ENCODE measurements at regions not wholly inside any gene's neighbourhood (a gene's known extent, or its start where the extent isn't known, plus 50 kb on each side); places are given as distances from the start of the nearest gene placed in this dataset.

DNA sequence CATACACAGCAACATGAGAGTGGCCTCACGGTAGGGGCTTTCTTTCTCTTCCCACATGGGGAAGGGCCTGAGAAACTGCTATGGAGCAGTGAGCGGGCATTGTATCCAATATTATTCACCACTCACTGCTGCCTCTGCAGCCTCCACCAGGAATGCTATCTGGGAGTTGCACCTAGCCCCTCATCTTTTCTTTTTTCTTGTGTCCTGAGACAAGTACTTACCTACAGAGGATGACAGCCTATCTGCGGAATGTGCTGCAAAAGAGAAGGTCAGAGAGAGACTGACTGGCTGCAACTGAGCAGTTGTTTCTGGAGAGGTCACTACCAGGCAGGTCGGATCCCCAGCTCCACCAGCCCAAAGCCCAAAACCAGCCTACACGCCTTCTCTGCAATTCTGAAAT lies 52.1 kb upstream of the HTATIP2 start:
- no peaks in the 10 kb centered on the region for H3K4me1 Mint-ChIP-seq
- H3K27ac Mint-ChIP-seq, result peak overlapping the region; percentile 4
- H3K36me3 Mint-ChIP-seq, result no peaks in the 10 kb centered on the region
- H3K4me3 Mint-ChIP-seq, result no peak overlapping the region
- H3K9me3 Mint-ChIP-seq, result no peaks in the 10 kb centered on the region
- peaks cover 5% of the 10 kb centered on the region for H3K27me3 Mint-ChIP-seq

DNA sequence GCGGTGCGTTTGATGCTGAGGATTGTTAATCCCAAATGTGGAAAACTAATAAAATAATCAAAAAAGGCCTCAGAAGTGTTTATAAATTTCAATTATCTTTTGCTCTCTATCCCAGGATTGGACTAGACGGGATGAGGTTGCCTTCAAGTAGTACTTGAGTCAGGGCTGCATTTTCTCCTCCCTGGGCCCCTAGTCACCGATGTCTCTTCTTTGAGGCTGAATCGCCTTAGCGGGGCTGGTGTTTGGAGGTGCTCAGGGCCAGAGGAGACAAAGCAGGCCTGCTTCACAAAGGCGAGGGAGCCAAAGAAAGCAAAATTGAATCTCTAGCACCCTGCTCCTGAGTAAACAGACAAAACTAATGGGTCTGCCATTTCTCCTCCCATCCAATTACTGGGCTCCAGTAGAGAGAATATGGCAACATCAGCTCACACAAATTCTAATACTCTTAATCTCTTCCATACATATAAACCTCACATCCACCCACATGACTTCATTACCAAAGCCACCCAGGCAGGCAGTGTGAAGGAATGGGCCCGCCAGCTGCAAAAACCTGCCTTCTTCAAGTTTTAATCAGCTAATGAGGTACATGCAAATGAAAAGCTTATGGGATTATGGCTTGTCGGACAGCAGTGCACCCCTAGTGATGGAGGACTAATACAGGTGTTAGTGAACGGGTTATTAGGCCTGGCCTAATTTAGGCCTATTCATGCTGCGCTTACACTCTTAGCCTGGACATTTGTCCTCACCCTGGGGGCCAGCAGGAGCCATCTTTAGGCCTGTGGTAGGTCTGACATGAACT lies 52.7 kb upstream of the HTATIP2 start:
- Mint-ChIP-seq H3K9me3 (no peaks in the 10 kb centered on the region), H3K27me3 (peaks cover 6% of the 10 kb centered on the region), H3K4me3 (no peak overlapping the region), H3K36me3 (no peaks in the 10 kb centered on the region), H3K4me1 (no peaks in the 10 kb centered on the region), H3K27ac (no peak overlapping the region)

GRCh38 chr11:20310137-20310536 lies 53.4 kb upstream of the HTATIP2 start:
- no peaks in the 10 kb centered on the region for H3K9me3 Mint-ChIP-seq

GRCh38 chr11:20309231-20310025 lies 54.1 kb upstream of the HTATIP2 start:
- peaks cover 9% of the 10 kb centered on the region for H3K27me3 Mint-ChIP-seq
- no peaks in the 10 kb centered on the region for H3K9me3 Mint-ChIP-seq
- H3K36me3 Mint-ChIP-seq, result no peaks in the 10 kb centered on the region
- H3K27ac Mint-ChIP-seq, result no peak overlapping the region
- no peak overlapping the region for H3K4me3 Mint-ChIP-seq
- no peaks in the 10 kb centered on the region for H3K4me1 Mint-ChIP-seq

More at GRCh38 chr11:20310137-20310536, 53.4 kb upstream of the HTATIP2 start:
- no peak overlapping the region for H3K27ac Mint-ChIP-seq
- no peak overlapping the region for H3K4me3 Mint-ChIP-seq
- H3K36me3 Mint-ChIP-seq, result no peaks in the 10 kb centered on the region
- peaks cover 9% of the 10 kb centered on the region for H3K27me3 Mint-ChIP-seq
- no peaks in the 10 kb centered on the region for H3K4me1 Mint-ChIP-seq

GRCh38 chr11:20308601-20309000 lies 54.9 kb upstream of the HTATIP2 start:
- peaks cover 10% of the 10 kb centered on the region for H3K27me3 Mint-ChIP-seq
- no peaks in the 10 kb centered on the region for H3K36me3 Mint-ChIP-seq
- H3K4me3 Mint-ChIP-seq, result no peak overlapping the region
- H3K27ac Mint-ChIP-seq, result no peak overlapping the region
- no peaks in the 10 kb centered on the region for H3K9me3 Mint-ChIP-seq
- H3K4me1 Mint-ChIP-seq, result no peaks in the 10 kb centered on the region

DNA sequence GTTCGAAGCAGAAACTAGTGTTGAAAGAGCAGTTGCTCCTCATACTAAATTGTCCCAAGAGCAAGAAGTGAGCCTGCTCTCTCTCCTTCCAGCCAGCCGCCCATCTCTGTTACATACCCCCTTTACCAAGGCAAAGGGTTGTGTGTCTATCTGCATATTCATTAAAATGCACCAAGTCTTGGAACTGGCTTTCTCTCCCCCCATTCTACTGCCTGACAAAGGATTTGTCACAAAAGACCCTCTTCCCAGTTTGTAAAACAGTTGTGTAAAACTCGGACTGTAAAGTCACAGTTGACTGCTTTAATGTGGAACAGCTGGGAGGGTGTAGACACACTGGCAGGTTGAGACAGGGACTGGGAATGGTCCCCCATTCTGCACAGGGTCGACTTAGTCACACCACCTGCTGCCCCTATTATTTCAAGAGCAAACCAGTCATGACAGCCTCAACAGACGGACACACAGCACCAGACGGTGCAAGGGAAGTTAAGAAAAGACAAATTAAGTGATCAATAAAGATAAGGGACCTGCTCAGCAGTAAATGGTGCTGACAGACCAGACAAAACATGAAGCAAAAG lies 60.0 kb upstream of the HTATIP2 start:
- Mint-ChIP-seq H3K4me1 (no peaks in the 10 kb centered on the region), H3K4me3 (no peak overlapping the region), H3K36me3 (no peaks in the 10 kb centered on the region), H3K27me3 (peaks cover 22% of the 10 kb centered on the region), H3K9me3 (no peaks in the 10 kb centered on the region), H3K27ac (no peak overlapping the region)

- no peak overlapping the region for H3K27ac Mint-ChIP-seq
- no peaks in the 10 kb centered on the region for H3K36me3 Mint-ChIP-seq
- H3K4me1 Mint-ChIP-seq, result no peaks in the 10 kb centered on the region
- H3K4me3 Mint-ChIP-seq, result no peak overlapping the region
- H3K9me3 Mint-ChIP-seq, result no peaks in the 10 kb centered on the region
- peaks cover 11% of the 10 kb centered on the region for H3K27me3 Mint-ChIP-seq
These were observed 69.5 kb upstream of the HTATIP2 start for GRCh38 chr11:20293992-20294391.

DNA sequence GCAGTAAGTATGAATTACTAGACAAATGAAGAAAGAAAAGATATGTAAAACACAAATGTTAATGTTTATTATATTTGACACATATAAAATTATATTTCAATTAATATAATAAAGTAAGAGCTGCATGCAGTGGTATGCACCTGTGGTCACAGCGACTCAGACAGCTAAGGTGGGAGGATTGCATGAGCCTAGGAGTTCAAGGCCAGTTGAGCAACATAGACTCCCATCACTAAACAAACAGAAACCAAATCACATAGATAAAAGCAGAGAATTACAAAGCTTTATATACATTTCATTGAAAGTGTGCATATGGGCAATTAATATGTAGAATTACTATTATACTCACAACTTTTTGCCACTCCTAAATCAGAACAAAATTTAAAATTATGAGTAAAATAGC lies 70.0 kb upstream of the HTATIP2 start:
- Mint-ChIP-seq H3K4me3 (no peak overlapping the region), H3K27ac (no peak overlapping the region), H3K4me1 (no peaks in the 10 kb centered on the region), H3K9me3 (no peaks in the 10 kb centered on the region), H3K27me3 (peaks cover 11% of the 10 kb centered on the region), H3K36me3 (no peaks in the 10 kb centered on the region)

- Mint-ChIP-seq H3K4me1 (no peaks in the 10 kb centered on the region), H3K27me3 (peaks cover 17% of the 10 kb centered on the region), H3K27ac (no peak overlapping the region), H3K36me3 (no peaks in the 10 kb centered on the region), H3K9me3 (no peaks in the 10 kb centered on the region), H3K4me3 (no peak overlapping the region)
These were observed 73.8 kb upstream of the HTATIP2 start for GRCh38 chr11:20289732-20290131.

DNA sequence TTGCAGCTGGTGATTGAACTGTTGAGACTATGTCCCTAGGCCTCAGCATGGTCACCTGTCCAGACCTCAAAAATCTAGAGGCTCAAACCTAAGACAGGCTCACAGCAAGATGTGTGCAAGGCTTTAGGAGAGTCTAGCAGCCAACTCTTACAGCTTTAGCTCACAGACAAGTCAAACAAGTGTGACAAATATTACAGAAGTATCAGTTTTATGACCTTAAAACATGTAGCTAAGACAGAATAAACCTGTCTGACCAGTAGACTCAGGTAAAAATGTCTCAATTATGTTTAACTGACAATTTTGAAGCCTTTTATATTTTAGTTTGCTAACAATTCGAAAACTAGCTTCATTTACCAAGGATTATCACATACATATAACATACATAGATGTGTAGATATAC lies 80.0 kb upstream of the HTATIP2 start:
- no peaks in the 10 kb centered on the region for H3K4me1 Mint-ChIP-seq
- H3K27ac Mint-ChIP-seq, result no peak overlapping the region
- H3K27me3 Mint-ChIP-seq, result peaks cover 11% of the 10 kb centered on the region
- H3K4me3 Mint-ChIP-seq, result no peak overlapping the region
- H3K36me3 Mint-ChIP-seq, result no peaks in the 10 kb centered on the region
- no peaks in the 10 kb centered on the region for H3K9me3 Mint-ChIP-seq

DNA sequence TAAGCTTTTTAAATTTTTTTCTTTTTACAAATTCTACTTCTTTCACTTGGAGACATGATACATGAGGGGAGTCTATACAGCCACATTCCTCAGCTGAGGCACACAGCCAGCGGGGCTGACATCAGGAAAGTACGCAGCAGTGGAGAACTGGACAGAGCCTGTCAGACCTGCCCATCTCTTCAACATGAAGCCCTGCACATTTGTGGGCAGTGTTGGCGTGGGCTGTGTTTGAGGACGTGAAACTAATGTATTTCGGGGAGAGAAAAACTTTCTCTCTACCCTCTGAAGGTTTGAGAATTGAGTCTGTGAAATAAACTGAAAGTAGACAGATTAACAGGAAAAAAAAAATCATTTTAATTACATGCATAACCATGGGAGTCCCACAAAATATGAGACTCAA lies 84.8 kb upstream of the HTATIP2 start:
- H3K9me3 Mint-ChIP-seq, result no peaks in the 10 kb centered on the region
- no peak overlapping the region for H3K27ac Mint-ChIP-seq
- H3K4me1 Mint-ChIP-seq, result no peaks in the 10 kb centered on the region
- no peak overlapping the region for H3K4me3 Mint-ChIP-seq
- no peaks in the 10 kb centered on the region for H3K36me3 Mint-ChIP-seq
- peaks cover 6% of the 10 kb centered on the region for H3K27me3 Mint-ChIP-seq

GRCh38 chr11:20277014-20277413 lies 86.5 kb upstream of the HTATIP2 start:
- H3K36me3 Mint-ChIP-seq, result no peaks in the 10 kb centered on the region
- H3K9me3 Mint-ChIP-seq, result no peaks in the 10 kb centered on the region
- peaks cover 8% of the 10 kb centered on the region for H3K27me3 Mint-ChIP-seq
- H3K27ac Mint-ChIP-seq, result no peak overlapping the region
- no peak overlapping the region for H3K4me3 Mint-ChIP-seq
- no peaks in the 10 kb centered on the region for H3K4me1 Mint-ChIP-seq

GRCh38 chr11:20275987-20276965 lies 87.2 kb upstream of the HTATIP2 start:
- no peaks in the 10 kb centered on the region for H3K4me1 Mint-ChIP-seq
- no peak overlapping the region for H3K27ac Mint-ChIP-seq
- no peaks in the 10 kb centered on the region for H3K36me3 Mint-ChIP-seq
- no peaks in the 10 kb centered on the region for H3K9me3 Mint-ChIP-seq
- no peak overlapping the region for H3K4me3 Mint-ChIP-seq
- peaks cover 10% of the 10 kb centered on the region for H3K27me3 Mint-ChIP-seq

GRCh38 chr11:20274031-20274430 lies 89.5 kb upstream of the HTATIP2 start:
- no peak overlapping the region for H3K4me3 Mint-ChIP-seq
- H3K9me3 Mint-ChIP-seq, result no peaks in the 10 kb centered on the region
- peaks cover 14% of the 10 kb centered on the region for H3K27me3 Mint-ChIP-seq
- H3K36me3 Mint-ChIP-seq, result no peaks in the 10 kb centered on the region
- H3K4me1 Mint-ChIP-seq, result no peaks in the 10 kb centered on the region
- H3K27ac Mint-ChIP-seq, result no peak overlapping the region

- Mint-ChIP-seq H3K27ac (no peak overlapping the region), H3K36me3 (no peaks in the 10 kb centered on the region), H3K4me1 (no peaks in the 10 kb centered on the region), H3K9me3 (no peaks in the 10 kb centered on the region), H3K4me3 (no peak overlapping the region), H3K27me3 (peaks cover 11% of the 10 kb centered on the region)
These were observed 101.3 kb upstream of the DBX1 start for GRCh38 chr11:20261526-20261925.
